ENCODE measurements at regions not wholly inside any gene's neighbourhood (a gene's known extent, or its start where the extent isn't known, plus 50 kb on each side); places are given as distances from the start of the nearest gene placed in this dataset.
A peak's percentile ranks its signal among the peaks of the same experiment; 100 is the strongest.
"Not testable (repeated sequence)": the region's sequence is repeated elsewhere in the genome, so short reads cannot be mapped to it uniquely, and the experiment has no call there.

DNA sequence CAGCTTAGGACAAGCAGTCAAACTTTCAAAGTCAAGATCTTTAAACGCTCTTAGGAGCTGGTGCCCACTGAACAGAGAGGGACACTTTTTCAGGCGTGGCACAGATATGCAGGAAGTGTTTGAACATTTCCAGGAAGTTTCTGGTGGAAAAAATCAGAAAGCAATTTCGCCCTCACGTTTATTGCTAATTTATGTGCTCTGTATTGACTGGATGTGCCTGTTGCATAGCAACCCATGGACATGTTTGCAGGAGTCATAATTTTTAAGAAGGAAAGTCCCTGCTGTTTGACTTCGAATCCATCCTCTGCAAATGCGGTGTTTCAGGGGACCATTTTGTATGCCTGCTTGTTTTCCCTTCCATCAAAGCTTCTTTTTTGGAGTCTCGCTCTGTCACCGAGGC, 239.9 kb upstream of the IRF2BP2 start:
- 80 to 84% methylated on average over 8 of the region's 8 CpGs for WGBS, 2 donors
- Histone ChIP-seq H3K36me3 (no peaks in the 10 kb centered on the region), H3K4me3 (no peak overlapping the region), H3K27me3 (no peaks in the 10 kb centered on the region), H3K27ac (peak overlapping the region in 1 of 10 donors; percentile 82), H3K9me3 (no peaks in the 10 kb centered on the region), H3K4me1 (peaks cover 0 to 69% (median 7%) of the 10 kb centered on the region in 9 donors)
- TF ChIP-seq, protein P1, sequence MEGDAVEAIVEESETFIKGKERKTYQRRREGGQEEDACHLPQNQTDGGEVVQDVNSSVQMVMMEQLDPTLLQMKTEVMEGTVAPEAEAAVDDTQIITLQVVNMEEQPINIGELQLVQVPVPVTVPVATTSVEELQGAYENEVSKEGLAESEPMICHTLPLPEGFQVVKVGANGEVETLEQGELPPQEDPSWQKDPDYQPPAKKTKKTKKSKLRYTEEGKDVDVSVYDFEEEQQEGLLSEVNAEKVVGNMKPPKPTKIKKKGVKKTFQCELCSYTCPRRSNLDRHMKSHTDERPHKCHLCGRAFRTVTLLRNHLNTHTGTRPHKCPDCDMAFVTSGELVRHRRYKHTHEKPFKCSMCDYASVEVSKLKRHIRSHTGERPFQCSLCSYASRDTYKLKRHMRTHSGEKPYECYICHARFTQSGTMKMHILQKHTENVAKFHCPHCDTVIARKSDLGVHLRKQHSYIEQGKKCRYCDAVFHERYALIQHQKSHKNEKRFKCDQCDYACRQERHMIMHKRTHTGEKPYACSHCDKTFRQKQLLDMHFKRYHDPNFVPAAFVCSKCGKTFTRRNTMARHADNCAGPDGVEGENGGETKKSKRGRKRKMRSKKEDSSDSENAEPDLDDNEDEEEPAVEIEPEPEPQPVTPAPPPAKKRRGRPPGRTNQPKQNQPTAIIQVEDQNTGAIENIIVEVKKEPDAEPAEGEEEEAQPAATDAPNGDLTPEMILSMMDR (IDR thresholded peaks at IDR 0.05): no peak
- DNase-seq (no peak), ATAC-seq (no peak)
- intact Hi-C loops (cut with DNase I): loop anchor here in 5 of 10 donors (5.0 to 10.0 kb wide), 3 partner anchors 115 to 128 kb away; no protein-coding TSS in a partner anchor

DNA sequence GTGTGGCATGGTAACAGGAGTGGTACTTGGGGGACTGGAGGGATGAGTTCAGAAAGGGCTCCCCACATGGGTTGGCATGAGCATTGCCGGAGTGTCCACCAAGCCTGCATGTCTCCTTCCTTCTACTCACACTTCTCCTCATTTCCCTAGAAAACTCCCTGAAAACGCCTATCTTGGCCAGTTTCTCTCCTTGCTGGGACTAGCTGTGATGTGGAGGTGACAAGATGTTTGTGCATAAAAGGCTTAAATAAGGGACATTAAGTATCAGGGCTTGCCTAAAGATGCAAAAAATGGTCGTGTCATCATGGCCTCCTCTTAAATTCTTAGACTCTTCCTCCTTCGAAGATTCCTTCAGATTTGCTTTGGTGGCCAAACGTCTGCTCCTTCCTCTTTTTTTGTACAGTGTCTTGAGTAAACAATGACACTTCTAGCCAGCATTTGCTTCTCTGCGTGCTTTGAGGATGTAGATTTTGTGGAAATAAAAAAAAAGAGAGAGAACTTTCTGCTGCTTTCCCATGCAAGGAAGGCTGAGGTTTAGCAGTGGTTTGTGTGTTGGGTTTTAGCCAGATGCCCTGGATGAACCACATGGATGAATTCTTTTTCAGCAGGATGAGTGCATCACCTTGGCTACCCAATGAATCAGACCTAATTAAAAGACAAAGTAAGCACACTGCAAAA, 239.1 kb upstream of the IRF2BP2 start:
- intact Hi-C loops (cut with DNase I): loop anchor here in 3 of 10 donors (5.0 to 10.0 kb wide), 3 partner anchors 114 to 127 kb away; no protein-coding TSS in a partner anchor
- ATAC-seq (peak in 7 of 8 donors; percentile 13 to 39 (median 32)), DNase-seq (no peak)
- Histone ChIP-seq H3K4me3 (no peak overlapping the region), H3K9me3 (no peaks in the 10 kb centered on the region), H3K36me3 (no peaks in the 10 kb centered on the region), H3K27ac (peak overlapping the region in 3 of 10 donors; percentile 40 to 82 (median 51)), H3K4me1 (peaks cover 0 to 69% (median 15%) of the 10 kb centered on the region in 9 donors), H3K27me3 (no peaks in the 10 kb centered on the region)
- TF ChIP-seq, protein P1 (IDR thresholded peaks at IDR 0.05): no peak
- WGBS, 2 donors: 64 to 68% methylated on average over 6 of the region's 6 CpGs

DNA sequence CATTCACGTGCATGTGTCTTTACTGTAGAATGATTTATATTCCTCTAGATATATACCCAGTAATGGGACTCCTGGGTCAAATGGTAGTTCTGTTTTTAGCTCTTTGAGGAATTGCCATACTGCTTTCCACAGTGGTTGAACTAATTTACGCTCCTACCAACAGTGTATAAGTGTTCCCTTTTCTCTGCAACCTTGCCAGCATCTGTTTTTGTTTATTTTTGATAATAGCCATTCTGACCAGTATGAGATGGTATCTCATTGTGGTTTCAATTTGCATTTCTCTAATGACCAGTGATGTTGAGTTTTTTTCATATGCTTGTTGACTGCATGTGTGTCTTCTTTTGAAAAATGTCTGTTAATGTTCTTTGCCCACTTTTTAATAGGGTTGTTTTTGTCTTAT, 236.8 kb upstream of the IRF2BP2 start:
- H3K36me3 ChIP-seq, ATAC-seq, H3K27ac ChIP-seq, DNase-seq, H3K4me3 ChIP-seq, H3K27me3 ChIP-seq, H3K9me3 ChIP-seq: not testable (repeated sequence)
- intact Hi-C loops (cut with DNase I): loop anchor here in 3 of 10 donors (5.0 to 10.0 kb wide), 3 partner anchors 112 to 125 kb away; no protein-coding TSS in a partner anchor
- H3K4me1 ChIP-seq: peaks cover 7 to 83% (median 38%) of the 10 kb centered on the region in 9 donors
- WGBS, 2 donors: 93 to 97% methylated on average over 2 of the region's 2 CpGs

DNA sequence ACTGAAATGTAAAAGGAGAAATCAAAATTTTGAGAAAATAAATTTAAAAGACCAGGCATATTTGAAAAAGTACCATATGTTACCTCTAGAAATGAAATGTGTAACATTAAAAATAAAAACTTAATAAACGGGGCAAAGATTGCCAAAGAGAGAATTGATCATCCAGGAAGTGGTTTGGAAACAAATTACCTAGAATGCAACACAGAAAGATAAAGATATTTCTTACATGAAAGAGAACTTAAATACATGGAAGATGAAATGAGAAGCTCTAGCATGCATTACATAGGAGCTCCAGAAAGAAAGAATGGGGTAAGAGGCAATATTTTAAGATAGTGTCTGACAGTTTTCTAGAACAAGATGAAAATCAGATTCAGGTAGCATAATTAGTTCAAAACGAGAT, 235.9 kb upstream of the IRF2BP2 start:
- no peaks in the 10 kb centered on the region for H3K9me3 ChIP-seq
- no peaks in the 10 kb centered on the region for H3K36me3 ChIP-seq
- H3K27ac ChIP-seq: peak overlapping the region in 1 of 10 donors; percentile 85
- H3K27me3 ChIP-seq: no peaks in the 10 kb centered on the region
- 90 to 92% methylated on average over 2 of the region's 2 CpGs for WGBS, 2 donors
- DNase-seq (no peak), ATAC-seq (no peak)
- H3K4me3 ChIP-seq: no peak overlapping the region
- intact Hi-C loops (cut with DNase I): loop anchor here in 3 of 10 donors (5.0 to 10.0 kb wide), 3 partner anchors 111 to 124 kb away; no protein-coding TSS in a partner anchor
- peaks cover 7 to 83% (median 40%) of the 10 kb centered on the region in 9 donors for H3K4me1 ChIP-seq
- TF ChIP-seq, protein P1 (IDR thresholded peaks at IDR 0.05): no peak

Measured in heart right ventricle (tissue), 16 donors.